ENCODE measurements at regions not wholly inside any gene's neighbourhood (a gene's known extent, or its start where the extent isn't known, plus 50 kb on each side); places are given as distances from the start of the nearest gene placed in this dataset.

DNA sequence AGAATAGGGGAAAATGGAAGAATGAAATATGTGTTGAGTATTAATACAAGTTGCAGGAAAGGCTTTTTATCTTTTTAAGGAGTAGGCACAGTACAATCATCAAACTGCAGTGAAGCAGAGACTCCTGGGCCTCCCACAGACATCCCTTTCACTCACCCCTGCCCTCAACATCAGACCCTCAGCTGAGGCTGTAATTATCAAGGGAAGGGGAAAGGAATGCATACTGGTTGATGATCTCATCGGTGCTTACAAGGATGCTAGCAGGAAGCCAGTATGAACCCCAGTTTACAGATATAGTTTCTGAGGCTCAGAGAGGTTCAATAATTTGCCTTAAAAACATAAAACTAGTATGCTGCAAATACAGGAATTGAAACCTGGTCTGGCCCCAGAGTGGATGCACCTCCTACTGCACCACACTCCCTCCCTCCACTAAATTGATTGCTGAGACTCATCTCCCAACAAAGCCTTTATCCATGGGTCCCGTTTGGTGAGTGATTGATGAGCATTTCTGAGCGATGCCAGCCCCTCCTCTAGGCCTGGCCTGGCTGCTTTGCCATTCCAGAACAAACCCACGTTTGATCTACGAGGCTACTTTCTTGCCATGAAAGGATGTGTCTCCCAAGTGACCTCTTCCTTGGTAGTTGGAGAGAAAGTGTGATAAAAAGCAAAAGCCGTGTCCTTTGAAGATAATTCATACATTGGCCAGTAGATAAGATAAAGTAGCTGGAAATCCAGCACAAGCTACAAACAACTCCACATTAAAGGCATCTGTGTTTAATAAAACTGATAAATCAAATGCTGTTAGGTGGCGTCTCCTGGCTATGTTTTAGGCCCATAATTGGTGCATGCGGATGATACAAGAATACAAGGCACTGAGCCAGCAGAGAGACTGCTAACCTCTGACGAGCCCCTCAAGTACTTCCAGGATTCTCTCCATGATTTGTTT lies 233.9 kb upstream of the CAMK1G start:
- no peak overlapping the region for H3K27ac Mint-ChIP-seq
- CTCF ChIA-PET = no interaction called here
- POLR2A ChIA-PET = no interaction called here
- no peak for ATAC-seq
- no peaks in the 10 kb centered on the region for H3K4me1 Mint-ChIP-seq (ENCODE audit: low read depth)
- H3K27me3 Mint-ChIP-seq (ENCODE audit: low read depth) = peaks cover 6% of the 10 kb centered on the region
- no peak for DNase-seq
- H3K36me3 Mint-ChIP-seq (ENCODE audit: low read depth) = no peaks in the 10 kb centered on the region
- H3K4me3 Mint-ChIP-seq = no peak overlapping the region
- no peaks in the 10 kb centered on the region for H3K9me3 Mint-ChIP-seq (ENCODE audit: insufficient read depth)

DNA sequence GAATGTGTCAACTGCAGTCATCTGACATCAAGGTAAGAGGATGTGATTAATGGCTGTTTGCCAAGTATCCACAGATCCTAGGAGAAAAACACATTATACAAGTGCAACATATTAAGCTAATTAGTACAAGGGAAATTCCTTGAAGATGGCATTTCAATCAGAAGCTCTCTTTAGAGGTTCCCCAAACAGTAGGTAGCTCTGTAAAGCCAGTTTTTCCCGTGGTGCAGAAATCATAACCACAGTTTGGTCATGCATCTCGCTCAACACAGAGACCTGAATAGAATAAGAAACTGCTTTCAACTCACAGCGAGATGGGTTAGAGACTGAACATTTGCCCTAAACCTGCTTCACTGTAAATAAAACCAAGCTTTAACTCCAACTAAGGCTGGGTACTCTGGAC lies 230.5 kb upstream of the CAMK1G start:
- peaks cover 5% of the 10 kb centered on the region for H3K27me3 Mint-ChIP-seq (ENCODE audit: low read depth)
- H3K9me3 Mint-ChIP-seq (ENCODE audit: insufficient read depth) = no peaks in the 10 kb centered on the region
- CTCF ChIA-PET = interaction anchor here (1.3 kb wide), 1 partner anchor 8 kb away, joined by 4 read pairs; no protein-coding TSS in a partner anchor

DNA sequence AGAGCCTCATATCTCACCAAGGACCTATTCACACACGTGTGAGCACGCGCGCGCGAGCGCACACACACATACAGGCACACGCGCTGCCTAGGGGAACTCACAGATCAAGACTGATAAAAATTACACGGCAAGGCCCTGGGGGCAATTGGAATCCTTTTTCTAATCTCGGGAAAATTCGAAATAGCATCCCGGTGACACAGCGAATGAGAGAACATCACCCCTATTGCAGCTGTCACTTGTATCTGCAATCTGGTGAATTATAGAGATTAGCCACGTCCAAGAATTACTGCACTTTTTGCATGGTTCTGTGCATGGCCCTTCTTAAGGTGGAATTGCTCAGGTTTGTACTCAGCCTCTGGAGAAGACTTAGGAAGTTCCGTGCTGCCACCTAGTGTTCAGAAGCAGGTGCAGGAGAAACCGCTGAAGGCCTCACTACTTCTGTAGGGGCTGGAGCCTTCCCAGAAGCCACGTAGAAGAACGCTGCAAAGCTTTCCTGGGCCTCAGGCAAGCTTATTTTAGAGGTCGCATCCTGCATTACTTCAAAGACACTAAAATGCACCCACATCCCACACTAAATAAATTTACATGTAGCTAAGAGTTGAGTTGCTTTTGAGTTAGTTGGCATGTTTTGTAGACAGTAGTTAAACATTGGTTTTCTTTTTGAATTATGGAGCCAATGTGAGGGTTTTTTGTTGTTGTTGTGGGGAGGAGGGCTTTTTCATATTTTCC lies 229.2 kb upstream of the CAMK1G start:
- H3K9me3 Mint-ChIP-seq (ENCODE audit: insufficient read depth) = no peaks in the 10 kb centered on the region
- ChIA-PET POLR2A (no interaction called here), CTCF (interaction anchor here (0.6 to 1.3 kb wide), 12 partner anchors 9 to 246 kb away, joined by 3 to 5 read pairs (median 3); no protein-coding TSS in a partner anchor)
- H3K27me3 Mint-ChIP-seq (ENCODE audit: low read depth) = peaks cover 4% of the 10 kb centered on the region
- no peak overlapping the region for H3K27ac Mint-ChIP-seq
- H3K4me3 Mint-ChIP-seq = no peak overlapping the region
- H3K4me1 Mint-ChIP-seq (ENCODE audit: low read depth) = no peaks in the 10 kb centered on the region
- ATAC-seq (peak; percentile 73), DNase-seq (peak; percentile 68)
- no peaks in the 10 kb centered on the region for H3K36me3 Mint-ChIP-seq (ENCODE audit: low read depth)

More for the DNA sequence above, 230.5 kb upstream of the CAMK1G start:
- POLR2A ChIA-PET = no interaction called here
- ATAC-seq = no peak
- DNase-seq = no peak
- no peaks in the 10 kb centered on the region for H3K36me3 Mint-ChIP-seq (ENCODE audit: low read depth)
- H3K27ac Mint-ChIP-seq = no peak overlapping the region
- H3K4me1 Mint-ChIP-seq (ENCODE audit: low read depth) = no peaks in the 10 kb centered on the region
- H3K4me3 Mint-ChIP-seq = no peak overlapping the region

- Mint-ChIP-seq H3K27ac (no peak overlapping the region), H3K4me3 (no peak overlapping the region), H3K4me1 (ENCODE audit: low read depth) (no peaks in the 10 kb centered on the region), H3K27me3 (ENCODE audit: low read depth) (peaks cover 4% of the 10 kb centered on the region), H3K36me3 (ENCODE audit: low read depth) (no peaks in the 10 kb centered on the region), H3K9me3 (ENCODE audit: insufficient read depth) (no peaks in the 10 kb centered on the region)
- ChIA-PET POLR2A (no interaction called here), CTCF (interaction anchor here (0.6 to 1.3 kb wide), 12 partner anchors 10 to 245 kb away, joined by 3 to 5 read pairs (median 3); no protein-coding TSS in a partner anchor)
- DNase-seq (no peak), ATAC-seq (no peak)
Measured at GRCh38 chr1:209354840-209355165, 228.7 kb upstream of the CAMK1G start.

- Mint-ChIP-seq H3K4me1 (ENCODE audit: low read depth) (no peaks in the 10 kb centered on the region), H3K27me3 (ENCODE audit: low read depth) (peaks cover 4% of the 10 kb centered on the region), H3K9me3 (ENCODE audit: insufficient read depth) (no peaks in the 10 kb centered on the region), H3K36me3 (ENCODE audit: low read depth) (no peaks in the 10 kb centered on the region), H3K27ac (no peak overlapping the region), H3K4me3 (no peak overlapping the region)
- ChIA-PET POLR2A (no interaction called here), CTCF (interaction anchor here (1.3 kb wide), 1 partner anchor 93 kb away, joined by 4 read pairs; no protein-coding TSS in a partner anchor)
- ATAC-seq = no peak
- DNase-seq = no peak
Measured at GRCh38 chr1:209355415-209355814, 228.1 kb upstream of the CAMK1G start.

- ATAC-seq (no peak), DNase-seq (no peak)
- Mint-ChIP-seq H3K36me3 (ENCODE audit: low read depth) (no peaks in the 10 kb centered on the region), H3K27ac (no peak overlapping the region), H3K4me3 (no peak overlapping the region), H3K4me1 (ENCODE audit: low read depth) (no peaks in the 10 kb centered on the region), H3K9me3 (ENCODE audit: insufficient read depth) (no peaks in the 10 kb centered on the region), H3K27me3 (ENCODE audit: low read depth) (peaks cover 8% of the 10 kb centered on the region)
- ChIA-PET CTCF (no interaction called here), POLR2A (no interaction called here)
Measured at GRCh38 chr1:209356976-209357377, 226.5 kb upstream of the CAMK1G start.

DNA sequence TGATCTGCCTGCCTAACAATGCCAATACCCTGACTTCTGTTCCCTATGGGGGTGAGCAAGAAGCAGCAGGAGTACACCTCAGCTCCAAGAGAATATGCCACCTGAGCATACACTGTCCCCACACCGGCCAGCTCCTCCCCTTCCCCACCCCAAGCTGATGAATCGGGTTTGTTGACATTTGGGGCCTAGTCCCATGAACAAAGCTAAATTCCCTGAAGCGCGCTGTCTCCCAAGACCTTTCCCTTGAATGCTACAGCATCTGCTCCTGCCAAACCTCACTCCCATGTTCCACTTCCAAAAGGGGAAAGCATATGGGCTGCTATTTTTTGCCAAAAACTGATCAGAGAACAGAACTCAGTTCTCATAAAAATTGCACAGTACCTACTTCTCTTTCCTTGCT lies 220.4 kb upstream of the CAMK1G start:
- CTCF ChIA-PET = no interaction called here
- no peak for ATAC-seq
- POLR2A ChIA-PET = no interaction called here
- Mint-ChIP-seq H3K4me1 (ENCODE audit: low read depth) (no peaks in the 10 kb centered on the region), H3K36me3 (ENCODE audit: low read depth) (no peaks in the 10 kb centered on the region), H3K27me3 (ENCODE audit: low read depth) (peaks cover 9% of the 10 kb centered on the region), H3K27ac (no peak overlapping the region), H3K4me3 (no peak overlapping the region), H3K9me3 (ENCODE audit: insufficient read depth) (no peaks in the 10 kb centered on the region)
- no peak for DNase-seq

DNA sequence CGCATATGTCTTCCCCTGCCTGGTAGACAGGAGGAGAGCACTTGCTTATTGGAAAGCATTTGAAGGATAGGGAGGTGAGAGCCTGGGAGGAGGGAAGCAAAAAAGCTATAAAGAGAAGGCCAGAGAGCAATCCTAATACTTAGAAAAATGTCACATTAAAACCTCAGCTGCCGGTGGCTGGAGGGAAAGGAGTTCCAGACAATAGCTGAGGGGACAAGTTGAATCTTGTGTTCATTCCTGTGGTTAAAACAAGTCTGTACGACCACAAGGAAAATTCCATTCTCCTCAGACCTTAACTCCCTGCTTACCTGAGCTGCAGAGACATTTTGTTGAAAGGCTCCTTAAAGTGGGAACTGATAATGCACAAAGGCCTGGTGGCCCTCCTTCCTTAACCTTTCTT lies 218.8 kb upstream of the CAMK1G start:
- ATAC-seq = no peak

DNA sequence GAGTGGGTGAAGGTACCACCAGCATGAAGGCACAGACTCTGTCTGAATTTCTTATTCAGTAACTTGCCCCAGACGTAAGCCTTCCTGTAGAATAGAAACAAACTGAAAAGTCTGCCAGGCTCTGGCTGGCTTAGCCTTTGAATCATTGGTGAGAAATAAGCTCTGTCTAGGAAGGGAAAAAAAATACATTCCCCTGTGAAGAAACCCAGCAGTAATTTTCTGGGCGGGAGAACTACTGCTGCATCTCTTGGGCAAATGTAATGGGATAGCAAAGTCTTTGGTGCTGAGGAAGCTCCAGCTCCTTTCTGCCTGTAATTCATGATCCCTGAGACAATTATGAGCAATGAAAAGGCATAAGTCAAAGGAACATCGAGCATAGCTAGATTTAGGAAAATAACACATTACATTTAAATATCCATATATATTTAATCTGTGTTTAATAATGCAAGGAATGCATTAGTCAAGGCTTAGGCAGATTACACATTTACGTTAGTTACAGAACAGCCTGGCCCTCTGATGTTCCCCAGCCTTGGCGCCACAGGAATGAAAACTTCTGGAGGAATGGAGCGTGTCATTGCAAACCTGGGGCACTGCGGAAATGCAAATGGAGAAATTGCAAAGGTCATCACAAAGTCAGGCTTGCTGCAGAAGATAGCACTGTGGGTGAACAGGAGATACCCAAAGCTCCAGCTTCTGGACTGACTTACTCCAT lies 216.3 kb upstream of the CAMK1G start:
- no peaks in the 10 kb centered on the region for H3K4me1 Mint-ChIP-seq (ENCODE audit: low read depth)
- ATAC-seq = no peak
- H3K27me3 Mint-ChIP-seq (ENCODE audit: low read depth) = peaks cover 3% of the 10 kb centered on the region
- H3K9me3 Mint-ChIP-seq (ENCODE audit: insufficient read depth) = no peaks in the 10 kb centered on the region
- H3K4me3 Mint-ChIP-seq = no peak overlapping the region
- no peak for DNase-seq
- ChIA-PET CTCF (no interaction called here), POLR2A (no interaction called here)
- no peak overlapping the region for H3K27ac Mint-ChIP-seq
- no peaks in the 10 kb centered on the region for H3K36me3 Mint-ChIP-seq (ENCODE audit: low read depth)

More for the DNA sequence above, 218.8 kb upstream of the CAMK1G start:
- ChIA-PET CTCF (no interaction called here), POLR2A (no interaction called here)
- Mint-ChIP-seq H3K4me3 (no peak overlapping the region), H3K36me3 (ENCODE audit: low read depth) (no peaks in the 10 kb centered on the region), H3K27ac (no peak overlapping the region), H3K4me1 (ENCODE audit: low read depth) (no peaks in the 10 kb centered on the region), H3K27me3 (ENCODE audit: low read depth) (peaks cover 7% of the 10 kb centered on the region), H3K9me3 (ENCODE audit: insufficient read depth) (no peaks in the 10 kb centered on the region)
- no peak for DNase-seq

DNA sequence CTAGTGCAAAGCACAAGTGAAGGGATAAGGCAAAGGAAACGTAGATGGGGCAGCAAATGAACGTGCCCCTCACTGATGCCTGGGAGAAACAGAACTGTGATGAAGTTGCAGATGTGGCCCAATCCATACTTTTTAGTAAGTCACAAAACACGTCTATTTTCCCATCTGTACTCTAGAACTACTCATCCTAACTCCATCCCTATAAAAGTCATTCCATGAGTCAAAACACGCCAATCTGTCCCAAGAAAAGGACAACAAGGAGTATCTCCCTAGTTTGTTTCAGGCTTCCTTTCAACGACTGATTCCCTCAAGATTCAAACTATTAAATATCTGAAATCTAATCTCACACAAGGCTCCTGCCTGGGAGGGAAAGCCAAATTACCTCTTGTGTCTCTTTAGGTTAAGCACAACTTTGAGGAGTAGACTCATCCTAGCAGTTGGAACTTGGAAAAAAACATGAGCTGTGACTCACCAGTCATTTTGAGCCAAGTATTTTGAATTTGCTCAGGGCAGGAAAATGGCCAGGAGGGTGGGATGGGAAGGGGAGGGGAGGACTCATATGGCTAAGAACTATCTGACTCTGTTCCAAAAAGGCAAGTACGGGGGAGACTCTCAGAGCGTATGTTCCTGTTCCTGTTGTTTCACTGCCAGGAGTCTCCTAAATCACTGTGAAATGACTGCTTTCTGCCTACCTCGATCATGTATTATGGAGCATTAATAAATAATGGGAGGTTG lies 214.5 kb upstream of the CAMK1G start:
- ATAC-seq (no peak), DNase-seq (no peak)
- Mint-ChIP-seq H3K36me3 (ENCODE audit: low read depth) (no peaks in the 10 kb centered on the region), H3K4me3 (no peak overlapping the region), H3K27ac (no peak overlapping the region), H3K9me3 (ENCODE audit: insufficient read depth) (no peaks in the 10 kb centered on the region), H3K27me3 (ENCODE audit: low read depth) (peaks cover 3% of the 10 kb centered on the region), H3K4me1 (ENCODE audit: low read depth) (no peaks in the 10 kb centered on the region)
- POLR2A ChIA-PET = no interaction called here
- CTCF ChIA-PET = no interaction called here

DNA sequence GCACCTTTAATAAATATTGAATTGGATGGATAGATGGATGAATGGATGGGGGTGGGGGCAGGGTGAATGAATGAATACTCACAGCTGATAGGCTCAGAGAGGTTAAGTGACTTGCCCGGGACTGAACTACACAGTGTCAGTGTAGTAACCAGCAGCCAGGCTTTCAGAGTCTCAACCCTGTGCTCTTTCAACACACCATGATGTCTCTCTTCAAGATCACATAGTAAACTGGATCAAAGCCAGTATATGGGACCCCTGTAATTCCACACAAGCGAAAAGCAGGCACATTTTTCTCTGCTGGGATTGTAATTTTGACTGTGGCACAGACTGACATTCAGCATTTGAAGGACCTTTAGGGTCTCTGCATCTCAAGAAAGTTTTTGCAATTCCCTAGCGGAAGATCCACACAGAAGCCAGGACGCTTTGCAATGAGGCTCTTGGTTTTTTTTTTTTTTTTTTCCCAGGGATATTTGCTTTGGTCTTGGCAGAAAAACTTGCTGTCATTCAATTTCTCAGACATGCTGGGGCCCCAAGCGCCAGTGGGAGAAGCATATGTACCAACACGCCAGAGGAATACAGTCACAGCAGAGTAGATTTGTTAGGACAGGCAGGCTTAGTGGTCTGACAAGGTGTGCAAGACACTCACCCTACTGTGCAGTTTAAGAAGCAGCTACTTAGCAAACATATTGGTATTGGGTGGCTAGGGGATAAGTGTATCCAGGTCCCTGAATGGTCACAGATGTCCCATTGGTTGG lies 213.1 kb upstream of the CAMK1G start:
- Mint-ChIP-seq H3K9me3 (ENCODE audit: insufficient read depth) (no peaks in the 10 kb centered on the region), H3K27me3 (ENCODE audit: low read depth) (no peaks in the 10 kb centered on the region), H3K27ac (no peak overlapping the region), H3K4me1 (ENCODE audit: low read depth) (no peaks in the 10 kb centered on the region), H3K4me3 (no peak overlapping the region), H3K36me3 (ENCODE audit: low read depth) (no peaks in the 10 kb centered on the region)
- DNase-seq (no peak), ATAC-seq (no peak)
- ChIA-PET POLR2A (no interaction called here), CTCF (no interaction called here)
